ENCODE measurements at regions not wholly inside any gene's neighbourhood (a gene's known extent, or its start where the extent isn't known, plus 50 kb on each side); places are given as distances from the start of the nearest gene placed in this dataset.

- Histone ChIP-seq H2AFZ (ENCODE audit: low read length) (no peak overlapping the region), H3K27me3 (replicated peaks; ENCODE audit: insufficient read depth, low read length) (no peaks in the 10 kb centered on the region), H3K4me1 (ENCODE audit: low read length) (no peaks in the 10 kb centered on the region), H3K9me2 (replicated peaks; ENCODE audit: insufficient read depth, low read length) (no peaks in the 10 kb centered on the region), H3K36me3 (replicated peaks; ENCODE audit: insufficient read depth, low read length) (no peaks in the 10 kb centered on the region), H3K9me3 (replicated peaks; ENCODE audit: insufficient read depth, low read length) (no peaks in the 10 kb centered on the region), H3K4me3 (ENCODE audit: low read length) (no peak overlapping the region), H3K27ac (ENCODE audit: low read length) (no peak overlapping the region), H3K79me2 (ENCODE audit: low read length) (no peaks in the 10 kb centered on the region), H3K4me2 (ENCODE audit: low read depth, low read length) (no peak overlapping the region), H3F3A (ENCODE audit: insufficient read depth, low read length) (no peaks in the 10 kb centered on the region), H3K9ac (ENCODE audit: low read length) (no peak overlapping the region), H4K20me1 (ENCODE audit: insufficient read depth, low read length) (no peaks in the 10 kb centered on the region)
- DNase-seq, result no peak
- TF ChIP-seq EZH2 (optimal IDR thresholded peaks at IDR 0.05; ENCODE audit: low read depth, low read length) (no peak), EZH2phosphoT487 (IDR thresholded peaks at IDR 0.05; ENCODE audit: low read length) (no peak), CTCF (IDR thresholded peaks at IDR 0.05; ENCODE audit: low read length) (no peak)
These were observed 270.3 kb upstream of the CFAP20DC start for GRCh38 chr3:59320080-59320479.

GRCh38 chr3:59319442-59319841 is 269.6 kb upstream of the CFAP20DC start:
- Histone ChIP-seq H3K4me2 (ENCODE audit: low read depth, low read length) (no peak overlapping the region), H3K36me3 (replicated peaks; ENCODE audit: insufficient read depth, low read length) (no peaks in the 10 kb centered on the region), H2AFZ (ENCODE audit: low read length) (no peak overlapping the region), H3K27ac (ENCODE audit: low read length) (no peak overlapping the region), H3K9me2 (replicated peaks; ENCODE audit: insufficient read depth, low read length) (no peaks in the 10 kb centered on the region), H3K27me3 (replicated peaks; ENCODE audit: insufficient read depth, low read length) (no peaks in the 10 kb centered on the region), H3K79me2 (ENCODE audit: low read length) (no peaks in the 10 kb centered on the region), H3K9ac (ENCODE audit: low read length) (no peak overlapping the region), H3F3A (ENCODE audit: insufficient read depth, low read length) (no peaks in the 10 kb centered on the region), H3K9me3 (replicated peaks; ENCODE audit: insufficient read depth, low read length) (no peaks in the 10 kb centered on the region), H4K20me1 (ENCODE audit: insufficient read depth, low read length) (no peaks in the 10 kb centered on the region), H3K4me1 (ENCODE audit: low read length) (no peaks in the 10 kb centered on the region), H3K4me3 (ENCODE audit: low read length) (no peak overlapping the region)
- DNase-seq, result no peak
- no peak for TF ChIP-seq EZH2phosphoT487 (IDR thresholded peaks at IDR 0.05; ENCODE audit: low read length)
- no peak for TF ChIP-seq EZH2 (optimal IDR thresholded peaks at IDR 0.05; ENCODE audit: low read depth, low read length)
- TF ChIP-seq CTCF (IDR thresholded peaks at IDR 0.05; ENCODE audit: low read length), result no peak

- no peaks in the 10 kb centered on the region for H3K36me3 ChIP-seq (replicated peaks; ENCODE audit: insufficient read depth, low read length)
- no peak overlapping the region for H3K9ac ChIP-seq (ENCODE audit: low read length)
- TF ChIP-seq CTCF (IDR thresholded peaks at IDR 0.05; ENCODE audit: low read length), result no peak
- TF ChIP-seq EZH2phosphoT487 (IDR thresholded peaks at IDR 0.05; ENCODE audit: low read length), result no peak
- TF ChIP-seq EZH2 (optimal IDR thresholded peaks at IDR 0.05; ENCODE audit: low read depth, low read length), result no peak
- no peaks in the 10 kb centered on the region for H3K9me2 ChIP-seq (replicated peaks; ENCODE audit: insufficient read depth, low read length)
- H3F3A ChIP-seq (ENCODE audit: insufficient read depth, low read length), result no peaks in the 10 kb centered on the region
- no peaks in the 10 kb centered on the region for H4K20me1 ChIP-seq (ENCODE audit: insufficient read depth, low read length)
- H3K27me3 ChIP-seq (replicated peaks; ENCODE audit: insufficient read depth, low read length), result no peaks in the 10 kb centered on the region
- no peak overlapping the region for H3K4me3 ChIP-seq (ENCODE audit: low read length)
- H3K27ac ChIP-seq (ENCODE audit: low read length), result no peak overlapping the region
- DNase-seq, result no peak
- no peaks in the 10 kb centered on the region for H3K9me3 ChIP-seq (replicated peaks; ENCODE audit: insufficient read depth, low read length)
- no peak overlapping the region for H3K4me2 ChIP-seq (ENCODE audit: low read depth, low read length)
- H3K4me1 ChIP-seq (ENCODE audit: low read length), result no peaks in the 10 kb centered on the region
- no peak overlapping the region for H2AFZ ChIP-seq (ENCODE audit: low read length)
- H3K79me2 ChIP-seq (ENCODE audit: low read length), result no peaks in the 10 kb centered on the region
These were observed 269.1 kb upstream of the CFAP20DC start for GRCh38 chr3:59318881-59319280.

Measured in MM.1S (cell line).